NOMO-1 (cell line): ENCODE measurements at regions not wholly inside any gene's neighbourhood (a gene's known extent, or its start where the extent isn't known, plus 50 kb on each side); places are given as distances from the start of the nearest gene placed in this dataset.
A peak's percentile ranks its signal among the peaks of the same experiment; 100 is the strongest.

Experiments
- DNase-seq, 2 experiments: peaks; one replicate each; lab custom pipeline; 2025; ENCODE audit not compliant: unreplicated experiment in 2 of 2; lab: John Stamatoyannopoulos, UW

- no peak for DNase-seq
These were observed 174.7 kb upstream of the SLC24A5 start for GRCh38 chr15:47945872-47946650.

- DNase-seq: no peak
These were observed 171.0 kb upstream of the SLC24A5 start for GRCh38 chr15:47949815-47950214.

GRCh38 chr15:47950447-47950846 is 170.3 kb upstream of the SLC24A5 start:
- DNase-seq: no peak

- DNase-seq: no peak
These were observed 169.0 kb upstream of the SLC24A5 start for GRCh38 chr15:47951781-47952180.

GRCh38 chr15:47954196-47954595 is 166.6 kb upstream of the SLC24A5 start:
- no peak for DNase-seq

GRCh38 chr15:47955021-47955420 is 165.8 kb upstream of the SLC24A5 start:
- no peak for DNase-seq

GRCh38 chr15:47959617-47960413 is 161.0 kb upstream of the SLC24A5 start:
- DNase-seq: peak; percentile 17 to 67

GRCh38 chr15:47961401-47962090 is 159.2 kb upstream of the SLC24A5 start:
- peak; percentile 94 to 97 for DNase-seq

GRCh38 chr15:47963265-47963664 is 157.5 kb upstream of the SLC24A5 start:
- peak in 1 of 2 experiments; percentile 3 for DNase-seq

- no peak for DNase-seq
These were observed 156.6 kb upstream of the SLC24A5 start for GRCh38 chr15:47964229-47964628.

- no peak for DNase-seq
These were observed 155.5 kb upstream of the SLC24A5 start for GRCh38 chr15:47965297-47965696.

GRCh38 chr15:47968593-47968992 is 152.2 kb upstream of the SLC24A5 start:
- DNase-seq: no peak

- DNase-seq: no peak
These were observed 149.2 kb upstream of the SLC24A5 start for GRCh38 chr15:47971637-47972036.

GRCh38 chr15:47972738-47973137 is 148.1 kb upstream of the SLC24A5 start:
- no peak for DNase-seq

GRCh38 chr15:47974724-47975123 is 146.1 kb upstream of the SLC24A5 start:
- no peak for DNase-seq

- no peak for DNase-seq
These were observed 145.4 kb upstream of the SLC24A5 start for GRCh38 chr15:47975427-47975826.

- no peak for DNase-seq
These were observed 137.3 kb upstream of the SLC24A5 start for GRCh38 chr15:47983533-47983932.

- DNase-seq: no peak
These were observed 135.2 kb upstream of the SLC24A5 start for GRCh38 chr15:47985568-47985967.

- no peak for DNase-seq
These were observed 133.3 kb upstream of the SLC24A5 start for GRCh38 chr15:47987461-47987860.

- peak; percentile 68 to 87 for DNase-seq
These were observed 132.8 kb upstream of the SLC24A5 start for GRCh38 chr15:47987908-47988532.

GRCh38 chr15:47988564-47988963 is 132.2 kb upstream of the SLC24A5 start:
- DNase-seq: no peak
